ENCODE measurements at regions not wholly inside any gene's neighbourhood (a gene's known extent, or its start where the extent isn't known, plus 50 kb on each side); places are given as distances from the start of the nearest gene placed in this dataset.

- TF ChIP-seq GATA2 (IDR thresholded peaks at IDR 0.05; ENCODE audit: low read depth, low read length), result no peak
- TF ChIP-seq GATA3 (IDR thresholded peaks at IDR 0.05; ENCODE audit: low read depth, low read length), result no peak
Measured at GRCh38 chr5:60494635-60495034, 205.3 kb downstream of the DEPDC1B start.

Data from SH-SY5Y (cell line).